Islet of Langerhans (tissue), 1 donor: ENCODE measurements at regions not wholly inside any gene's neighbourhood (a gene's known extent, or its start where the extent isn't known, plus 50 kb on each side); places are given as distances from the start of the nearest gene placed in this dataset.

Source experiments
- FAIRE-seq: peaks from one replicate; lab custom pipeline; 2011; peaks lifted over from hg19 to GRCh38; lab: Jason Lieb, UNC

- no peak for FAIRE-seq
Measured at GRCh38 chrX:44470816-44471215, 71.8 kb downstream of the FUNDC1 start.

DNA sequence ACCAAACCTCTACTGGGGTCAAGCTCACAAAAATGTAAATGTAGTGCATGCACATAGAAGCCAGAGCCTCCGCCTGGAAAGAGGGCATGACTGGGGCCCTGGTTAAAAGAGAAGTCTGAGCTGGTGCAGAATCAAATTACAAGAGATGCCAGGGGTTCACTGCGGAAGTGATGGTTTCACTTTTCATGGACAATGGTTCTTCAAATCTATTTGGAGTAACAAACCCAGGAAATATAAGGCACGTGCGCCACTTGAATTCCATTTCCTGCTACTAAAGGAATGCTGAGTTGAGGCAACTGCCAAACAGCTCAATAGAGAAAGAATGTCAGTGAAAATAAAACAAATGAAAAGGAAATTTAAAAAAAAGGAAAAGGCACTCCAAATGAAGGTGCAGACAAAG, 79.8 kb downstream of the FUNDC1 start:
- FAIRE-seq = no peak

GRCh38 chrX:44459501-44459900, 83.2 kb downstream of the FUNDC1 start:
- FAIRE-seq = no peak

GRCh38 chrX:44456685-44457084, 86.0 kb downstream of the FUNDC1 start:
- FAIRE-seq = no peak

- no peak for FAIRE-seq
Measured at GRCh38 chrX:44451056-44451455, 91.6 kb downstream of the FUNDC1 start.

DNA sequence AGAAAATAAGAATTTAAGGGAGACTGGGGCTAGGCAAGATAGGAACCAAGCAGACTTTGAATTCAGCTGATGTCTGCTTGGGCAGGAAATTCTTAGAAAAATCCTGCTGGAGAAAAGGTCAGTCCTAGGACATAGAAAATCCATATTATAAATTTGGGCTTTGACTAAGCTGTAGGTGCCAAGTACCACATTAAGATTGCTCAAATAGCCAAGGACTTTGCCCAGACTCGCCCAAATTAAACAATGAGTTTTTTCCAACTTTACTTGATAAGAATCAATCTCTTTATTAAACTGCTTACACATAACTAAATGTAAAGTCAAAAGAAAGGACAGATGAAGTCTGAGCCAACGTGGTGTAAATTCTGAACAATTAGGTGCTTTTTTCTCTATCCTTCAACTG, 95.4 kb downstream of the FUNDC1 start:
- FAIRE-seq = no peak

- FAIRE-seq = no peak
Measured at GRCh38 chrX:44440006-44440405, 96.5 kb upstream of the EFHC2 start.

GRCh38 chrX:44439242-44439794, 95.8 kb upstream of the EFHC2 start:
- FAIRE-seq = no peak

- no peak for FAIRE-seq
Measured at GRCh38 chrX:44435047-44435446, 91.6 kb upstream of the EFHC2 start.

- no peak for FAIRE-seq
Measured at GRCh38 chrX:44433556-44433955, 90.1 kb upstream of the EFHC2 start.

DNA sequence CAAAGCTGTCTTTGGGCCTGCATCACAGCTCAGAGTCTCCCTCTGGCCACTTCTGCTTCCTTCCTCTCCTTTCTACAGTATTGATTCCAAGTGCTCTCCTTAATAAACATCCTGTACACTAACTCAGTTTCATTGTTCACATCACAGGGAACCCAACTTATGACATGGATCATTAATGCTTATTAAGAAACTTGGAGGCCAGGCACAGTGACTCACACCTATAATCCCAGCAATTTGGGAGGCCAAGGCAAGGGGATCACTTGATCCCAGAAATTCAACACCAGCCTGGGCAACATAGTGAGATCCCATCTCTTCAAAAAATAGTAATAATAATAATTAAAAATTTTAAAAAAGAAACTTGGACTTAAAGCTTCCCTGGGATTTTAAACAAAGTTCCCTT, 89.2 kb upstream of the EFHC2 start:
- FAIRE-seq = peak; percentile 100

DNA sequence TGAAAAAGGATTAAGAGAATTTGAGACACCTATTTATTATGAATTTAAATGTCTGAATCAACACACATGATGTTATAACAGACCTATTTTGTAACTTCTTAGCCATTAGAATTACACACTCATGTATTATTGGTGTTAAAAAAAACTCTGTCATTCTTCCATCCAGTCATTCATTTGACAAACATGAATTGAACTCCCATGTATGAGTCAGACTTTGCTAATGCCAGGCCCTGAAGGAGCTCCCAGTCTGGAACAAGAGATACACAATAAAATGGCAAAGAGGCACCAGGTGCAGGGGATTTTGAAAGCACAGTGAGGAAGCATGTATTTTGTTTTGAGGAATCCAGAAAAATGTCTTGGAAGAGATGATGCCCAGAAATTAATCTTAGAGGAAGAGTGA, 87.7 kb upstream of the EFHC2 start:
- no peak for FAIRE-seq

- FAIRE-seq = no peak
Measured at GRCh38 chrX:44428989-44429627, 85.6 kb upstream of the EFHC2 start.

DNA sequence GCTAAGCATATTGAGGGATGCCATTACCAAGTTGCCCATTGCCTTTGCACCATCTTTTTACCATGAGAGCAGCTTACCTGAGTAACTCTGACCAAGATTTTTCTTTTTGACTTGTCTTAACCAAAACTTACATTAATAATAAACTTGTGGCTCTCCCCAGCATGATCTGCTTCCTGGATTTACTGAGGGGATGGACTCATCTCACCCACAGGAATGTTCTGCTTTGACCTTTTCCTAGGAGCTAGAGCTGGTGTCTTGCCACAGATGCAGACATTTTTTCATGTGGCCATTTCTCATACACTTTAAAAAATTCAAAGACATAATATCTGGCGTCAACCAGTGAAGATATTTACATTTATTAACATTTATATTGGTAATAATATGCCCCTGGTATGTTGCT, 79.2 kb upstream of the EFHC2 start:
- no peak for FAIRE-seq

- no peak for FAIRE-seq
Measured at GRCh38 chrX:44415639-44416386, 72.3 kb upstream of the EFHC2 start.

- no peak for FAIRE-seq
Measured at GRCh38 chrX:44401151-44401550, 57.7 kb upstream of the EFHC2 start.

DNA sequence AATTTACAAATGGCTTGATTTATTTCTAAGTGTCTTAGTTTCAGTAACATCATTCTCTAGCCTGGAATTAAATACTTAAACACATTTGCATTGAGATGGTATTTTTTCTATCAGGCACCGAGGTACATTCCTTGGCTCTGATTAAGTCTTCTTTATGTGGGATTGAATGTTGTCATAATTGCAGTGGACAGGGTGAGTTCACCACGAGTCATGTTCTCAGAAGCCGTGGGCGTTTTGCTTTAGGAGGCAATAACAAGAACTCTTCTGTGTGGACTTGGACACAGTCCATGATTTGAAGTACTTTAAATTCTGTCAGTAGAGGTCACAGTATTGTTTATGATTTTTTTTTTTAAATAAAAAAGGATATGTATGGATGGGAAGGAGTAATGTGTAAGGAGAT, 57.1 kb upstream of the EFHC2 start:
- FAIRE-seq = peak; percentile 73

- peak; percentile 49 for FAIRE-seq
Measured at GRCh38 chrX:44400161-44400560, 56.7 kb upstream of the EFHC2 start.
